WTC11 (cell line): ENCODE measurements at regions not wholly inside any gene's neighbourhood (a gene's known extent, or its start where the extent isn't known, plus 50 kb on each side); places are given as distances from the start of the nearest gene placed in this dataset.

Source experiments
- ATAC-seq: fragments of 200-7000 bp; cut with Tn5 transposase; 2 replicates; pipeline ENCODE4 v1.10.0; 2021; ENCODE audit warnings: mild to moderate bottlenecking, moderate library complexity
- CTCF ChIA-PET: fragments of 300-600 bp; sonication (Branson Sonifier 250); formaldehyde crosslinking; loops from one replicate; lab custom pipeline; 2021; ENCODE audit warnings: antibody characterized with exemption; lab: Charles Lee
- POLR2A ChIA-PET: fragments of 350-600 bp; sonication (Branson Sonifier 250); formaldehyde crosslinking; loops from one replicate; lab custom pipeline; 2021; ENCODE audit warnings: antibody characterized with exemption; lab: Charles Lee
- DNase-seq: peaks from one replicate; pipeline ENCODE4 v3.0.0; 2021; ENCODE audit warnings: low spot score
- H3K27ac Mint-ChIP-seq: 2 replicates; pipeline ENCODE4 v1.8.0; 2021; ENCODE audit warnings: mixed read lengths
- H3K27me3 Mint-ChIP-seq: 2 replicates; pipeline ENCODE4 v1.8.0; 2021; ENCODE audit warnings: low read depth, mild to moderate bottlenecking, moderate library complexity, mixed read lengths
- H3K36me3 Mint-ChIP-seq: 2 replicates; pipeline ENCODE4 v1.8.0; 2021; ENCODE audit warnings: mixed read lengths
- H3K4me1 Mint-ChIP-seq: 2 replicates; pipeline ENCODE4 v1.8.0; 2022; ENCODE audit warnings: mixed read lengths
- H3K4me3 Mint-ChIP-seq: 2 replicates; pipeline ENCODE4 v1.8.0; 2021; ENCODE audit warnings: mild to moderate bottlenecking, moderate library complexity, mixed read lengths
- H3K9me3 Mint-ChIP-seq: 2 replicates; pipeline ENCODE4 v1.8.0; 2021; ENCODE audit warnings: mixed read lengths
- ATF1 ChIP-seq: sonication (generic); formaldehyde crosslinking; IDR thresholded peaks from 2 replicates; pipeline ENCODE4 v1.8.1; 2023; ENCODE audit warnings: mild to moderate bottlenecking, moderate library complexity, missing genetic modification reagents
- E2F5 ChIP-seq: sonication (generic); formaldehyde crosslinking; IDR thresholded peaks from 2 replicates; pipeline ENCODE4 v1.8.1; 2022; ENCODE audit warnings: mild to moderate bottlenecking, moderate library complexity, missing genetic modification reagents
- EMX1 ChIP-seq: fragments of 250-450 bp; sonication (Bioruptor Pico); IDR thresholded peaks from 2 replicates; pipeline ENCODE4 v1.8.0; 2021; ENCODE audit warnings: mild to moderate bottlenecking
- ESRRA ChIP-seq: sonication (generic); formaldehyde crosslinking; IDR thresholded peaks from 2 replicates; pipeline ENCODE4 v1.8.1; 2022; ENCODE audit warnings: mild to moderate bottlenecking, missing genetic modification reagents, borderline replicate concordance
- FOXJ3 ChIP-seq: sonication (generic); formaldehyde crosslinking; IDR thresholded peaks from 2 replicates; pipeline ENCODE4 v1.9.0; 2021; ENCODE audit warnings: missing genetic modification reagents, mild to moderate bottlenecking, borderline replicate concordance
- FOXP1 ChIP-seq: sonication (generic); formaldehyde crosslinking; IDR thresholded peaks from 2 replicates; pipeline ENCODE4 v1.8.0; 2022; ENCODE audit warnings: missing genetic modification reagents, mild to moderate bottlenecking, moderate library complexity, borderline replicate concordance
- GABPB1 ChIP-seq: sonication (generic); formaldehyde crosslinking; IDR thresholded peaks from 2 replicates; pipeline ENCODE4 v1.8.1; 2023; ENCODE audit warnings: mild to moderate bottlenecking, missing genetic modification reagents
- GRHL2 ChIP-seq: fragments of 250-450 bp; sonication (Bioruptor Pico); IDR thresholded peaks from 2 replicates; pipeline ENCODE4 v1.8.0; 2022; ENCODE audit warnings: mild to moderate bottlenecking, moderate library complexity; ENCODE audit not compliant: insufficient replicate concordance, severe bottlenecking
- HMGA2 ChIP-seq: fragments of 250-450 bp; sonication (Bioruptor Pico); IDR thresholded peaks from 2 replicates; pipeline ENCODE4 v1.4.0; 2021; ENCODE audit warnings: mild to moderate bottlenecking, moderate library complexity
- MYBL2 ChIP-seq: sonication (generic); formaldehyde crosslinking; IDR thresholded peaks from 2 replicates; pipeline ENCODE4 v1.8.1; 2023; ENCODE audit warnings: mild to moderate bottlenecking, moderate library complexity, missing genetic modification reagents
- NFE2L1 ChIP-seq: sonication (generic); formaldehyde crosslinking; IDR thresholded peaks from 2 replicates; pipeline ENCODE4 v1.8.1; 2023; ENCODE audit warnings: missing genetic modification reagents
- NR1H2 ChIP-seq: sonication (generic); formaldehyde crosslinking; IDR thresholded peaks from 2 replicates; pipeline ENCODE4 v1.9.0; 2021; ENCODE audit warnings: mild to moderate bottlenecking, moderate library complexity, missing genetic modification reagents
- PRRX2 ChIP-seq: fragments of 250-450 bp; sonication (Bioruptor Pico); IDR thresholded peaks from 2 replicates; pipeline ENCODE4 v1.8.0; 2021; ENCODE audit warnings: mild to moderate bottlenecking
- STAT6 ChIP-seq: sonication (generic); formaldehyde crosslinking; conservative IDR thresholded peaks from 2 replicates; pipeline ENCODE4 v1.8.1; 2023; ENCODE audit warnings: mild to moderate bottlenecking, low read depth, missing genetic modification reagents, moderate library complexity
- TEAD1 ChIP-seq: sonication (generic); formaldehyde crosslinking; IDR thresholded peaks from 2 replicates; pipeline ENCODE4 v1.8.0; 2022; ENCODE audit warnings: mild to moderate bottlenecking, missing genetic modification reagents
- ZBTB21 ChIP-seq: sonication (generic); formaldehyde crosslinking; IDR thresholded peaks from 2 replicates; pipeline ENCODE4 v1.8.1; 2023; ENCODE audit warnings: mild to moderate bottlenecking, missing genetic modification reagents, borderline replicate concordance
- ZMAT4 ChIP-seq: fragments of 250-450 bp; sonication (Bioruptor Pico); IDR thresholded peaks from 2 replicates; pipeline ENCODE4 v1.9.0; 2021; ENCODE audit warnings: mild to moderate bottlenecking
- ZNF138 ChIP-seq: sonication (generic); formaldehyde crosslinking; conservative IDR thresholded peaks from 2 replicates; pipeline ENCODE4 v1.8.1; 2022; ENCODE audit warnings: mild to moderate bottlenecking, moderate library complexity, missing genetic modification reagents
- ZNF396 ChIP-seq: fragments of 250-450 bp; sonication (Bioruptor Pico); IDR thresholded peaks from 2 replicates; pipeline ENCODE4 v1.8.0; 2021; ENCODE audit warnings: mild to moderate bottlenecking, moderate library complexity, borderline replicate concordance
- TF ChIP-seq, protein P1 (sequence below): sonication (generic); formaldehyde crosslinking; IDR thresholded peaks from 2 replicates; pipeline ENCODE4 v1.8.1; 2022; ENCODE audit warnings: missing genetic modification reagents, borderline replicate concordance
- TF ChIP-seq, protein P2 (sequence below): fragments of 250-450 bp; sonication (Bioruptor Pico); IDR thresholded peaks from 2 replicates; pipeline ENCODE4 v1.9.0; 2021; ENCODE audit warnings: moderate library complexity, mild to moderate bottlenecking, inconsistent platforms, borderline replicate concordance
- TF ChIP-seq, protein P3 (sequence below): sonication (generic); formaldehyde crosslinking; IDR thresholded peaks from 2 replicates; pipeline ENCODE4 v1.8.0; 2023; ENCODE audit warnings: missing genetic modification reagents
- TF ChIP-seq, protein P4 (sequence below): sonication (generic); formaldehyde crosslinking; IDR thresholded peaks from 2 replicates; pipeline ENCODE4 v1.8.0; 2022; ENCODE audit warnings: mild to moderate bottlenecking, missing genetic modification reagents
- TF ChIP-seq, protein P5 (sequence below): sonication (generic); formaldehyde crosslinking; IDR thresholded peaks from 2 replicates; pipeline ENCODE4 v1.8.0; 2023; ENCODE audit warnings: missing genetic modification reagents, mild to moderate bottlenecking, borderline replicate concordance

GRCh38 chr4:45925809-45926208 is 198.0 kb downstream of the GABRG1 start:
- TF ChIP-seq ESRRA (CRISPR knock-in tag) (no peak), NR1H2 (CRISPR knock-in tag) (no peak), PRRX2 (CRISPR knock-in tag) (no peak), HMGA2 (CRISPR knock-in tag) (no peak), TEAD1 (CRISPR knock-in tag) (no peak), ZNF396 (CRISPR knock-in tag) (no peak), ZMAT4 (CRISPR knock-in tag) (no peak), NFE2L1 (CRISPR knock-in tag) (no peak)
- ChIA-PET CTCF (no interaction called here), POLR2A (no interaction called here)
- no peaks in the 10 kb centered on the region for H3K36me3 Mint-ChIP-seq
- peaks cover 10% of the 10 kb centered on the region for H3K4me1 Mint-ChIP-seq
- no peak overlapping the region for H3K4me3 Mint-ChIP-seq
- peaks cover 12% of the 10 kb centered on the region for H3K9me3 Mint-ChIP-seq
- peaks cover 8% of the 10 kb centered on the region for H3K27me3 Mint-ChIP-seq
- DNase-seq (no peak), ATAC-seq (no peak)
- H3K27ac Mint-ChIP-seq, result no peak overlapping the region

DNA sequence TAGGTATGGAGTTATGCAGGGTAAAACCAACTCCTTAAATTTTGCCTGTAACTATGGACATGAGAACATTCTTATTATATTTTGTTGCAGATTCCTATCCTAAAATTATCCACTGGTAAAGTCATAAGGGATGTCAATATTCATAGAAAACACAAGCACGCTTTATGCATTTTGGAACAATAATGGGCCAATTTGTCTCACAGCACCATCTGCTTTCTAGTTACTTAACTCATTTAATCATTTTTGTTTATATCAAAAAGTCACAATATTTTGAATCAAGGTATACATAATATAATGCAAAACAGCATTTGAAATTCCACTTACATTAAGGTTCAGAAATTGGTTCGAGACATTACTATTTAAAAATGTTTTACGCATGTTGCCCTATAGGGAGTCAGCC is 203.0 kb downstream of the GABRG1 start:
- peaks cover 6% of the 10 kb centered on the region for H3K27me3 Mint-ChIP-seq
- DNase-seq (no peak), ATAC-seq (no peak)
- peaks cover 10% of the 10 kb centered on the region for H3K4me1 Mint-ChIP-seq
- H3K27ac Mint-ChIP-seq, result no peak overlapping the region
- H3K4me3 Mint-ChIP-seq, result no peak overlapping the region
- H3K9me3 Mint-ChIP-seq, result peaks cover 24% of the 10 kb centered on the region
- CTCF ChIA-PET, result no interaction called here
- H3K36me3 Mint-ChIP-seq, result no peaks in the 10 kb centered on the region
- POLR2A ChIA-PET, result no interaction called here
- TF ChIP-seq, protein P1, sequence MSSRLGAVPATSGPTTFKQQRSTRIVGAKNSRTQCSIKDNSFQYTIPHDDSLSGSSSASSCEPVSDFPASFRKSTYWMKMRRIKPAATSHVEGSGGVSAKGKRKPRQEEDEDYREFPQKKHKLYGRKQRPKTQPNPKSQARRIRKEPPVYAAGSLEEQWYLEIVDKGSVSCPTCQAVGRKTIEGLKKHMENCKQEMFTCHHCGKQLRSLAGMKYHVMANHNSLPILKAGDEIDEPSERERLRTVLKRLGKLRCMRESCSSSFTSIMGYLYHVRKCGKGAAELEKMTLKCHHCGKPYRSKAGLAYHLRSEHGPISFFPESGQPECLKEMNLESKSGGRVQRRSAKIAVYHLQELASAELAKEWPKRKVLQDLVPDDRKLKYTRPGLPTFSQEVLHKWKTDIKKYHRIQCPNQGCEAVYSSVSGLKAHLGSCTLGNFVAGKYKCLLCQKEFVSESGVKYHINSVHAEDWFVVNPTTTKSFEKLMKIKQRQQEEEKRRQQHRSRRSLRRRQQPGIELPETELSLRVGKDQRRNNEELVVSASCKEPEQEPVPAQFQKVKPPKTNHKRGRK (CRISPR knock-in tag), result no peak
- TF ChIP-seq STAT6 (no peak), ZNF138 (CRISPR knock-in tag) (no peak), ZBTB21 (CRISPR knock-in tag) (no peak), GRHL2 (CRISPR knock-in tag) (no peak), E2F5 (CRISPR knock-in tag) (no peak), MYBL2 (no peak), HMGA2 (CRISPR knock-in tag) (no peak), FOXJ3 (CRISPR knock-in tag) (no peak), GABPB1 (CRISPR knock-in tag) (no peak), NFE2L1 (CRISPR knock-in tag) (no peak), FOXP1 (CRISPR knock-in tag) (no peak), EMX1 (no peak), ATF1 (CRISPR knock-in tag) (no peak)
- TF ChIP-seq, protein P2, sequence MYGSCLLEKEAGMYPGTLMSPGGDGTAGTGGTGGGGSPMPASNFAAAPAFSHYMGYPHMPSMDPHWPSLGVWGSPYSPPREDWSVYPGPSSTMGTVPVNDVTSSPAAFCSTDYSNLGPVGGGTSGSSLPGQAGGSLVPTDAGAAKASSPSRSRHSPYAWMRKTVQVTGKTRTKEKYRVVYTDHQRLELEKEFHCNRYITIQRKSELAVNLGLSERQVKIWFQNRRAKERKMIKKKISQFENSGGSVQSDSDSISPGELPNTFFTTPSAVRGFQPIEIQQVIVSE (CRISPR knock-in tag), result no peak
- TF ChIP-seq, protein P3, sequence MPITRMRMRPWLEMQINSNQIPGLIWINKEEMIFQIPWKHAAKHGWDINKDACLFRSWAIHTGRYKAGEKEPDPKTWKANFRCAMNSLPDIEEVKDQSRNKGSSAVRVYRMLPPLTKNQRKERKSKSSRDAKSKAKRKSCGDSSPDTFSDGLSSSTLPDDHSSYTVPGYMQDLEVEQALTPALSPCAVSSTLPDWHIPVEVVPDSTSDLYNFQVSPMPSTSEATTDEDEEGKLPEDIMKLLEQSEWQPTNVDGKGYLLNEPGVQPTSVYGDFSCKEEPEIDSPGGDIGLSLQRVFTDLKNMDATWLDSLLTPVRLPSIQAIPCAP (CRISPR knock-in tag), result no peak
- TF ChIP-seq, protein P4, sequence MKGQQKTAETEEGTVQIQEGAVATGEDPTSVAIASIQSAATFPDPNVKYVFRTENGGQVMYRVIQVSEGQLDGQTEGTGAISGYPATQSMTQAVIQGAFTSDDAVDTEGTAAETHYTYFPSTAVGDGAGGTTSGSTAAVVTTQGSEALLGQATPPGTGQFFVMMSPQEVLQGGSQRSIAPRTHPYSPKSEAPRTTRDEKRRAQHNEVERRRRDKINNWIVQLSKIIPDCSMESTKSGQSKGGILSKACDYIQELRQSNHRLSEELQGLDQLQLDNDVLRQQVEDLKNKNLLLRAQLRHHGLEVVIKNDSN (CRISPR knock-in tag), result no peak
- TF ChIP-seq, protein P5, sequence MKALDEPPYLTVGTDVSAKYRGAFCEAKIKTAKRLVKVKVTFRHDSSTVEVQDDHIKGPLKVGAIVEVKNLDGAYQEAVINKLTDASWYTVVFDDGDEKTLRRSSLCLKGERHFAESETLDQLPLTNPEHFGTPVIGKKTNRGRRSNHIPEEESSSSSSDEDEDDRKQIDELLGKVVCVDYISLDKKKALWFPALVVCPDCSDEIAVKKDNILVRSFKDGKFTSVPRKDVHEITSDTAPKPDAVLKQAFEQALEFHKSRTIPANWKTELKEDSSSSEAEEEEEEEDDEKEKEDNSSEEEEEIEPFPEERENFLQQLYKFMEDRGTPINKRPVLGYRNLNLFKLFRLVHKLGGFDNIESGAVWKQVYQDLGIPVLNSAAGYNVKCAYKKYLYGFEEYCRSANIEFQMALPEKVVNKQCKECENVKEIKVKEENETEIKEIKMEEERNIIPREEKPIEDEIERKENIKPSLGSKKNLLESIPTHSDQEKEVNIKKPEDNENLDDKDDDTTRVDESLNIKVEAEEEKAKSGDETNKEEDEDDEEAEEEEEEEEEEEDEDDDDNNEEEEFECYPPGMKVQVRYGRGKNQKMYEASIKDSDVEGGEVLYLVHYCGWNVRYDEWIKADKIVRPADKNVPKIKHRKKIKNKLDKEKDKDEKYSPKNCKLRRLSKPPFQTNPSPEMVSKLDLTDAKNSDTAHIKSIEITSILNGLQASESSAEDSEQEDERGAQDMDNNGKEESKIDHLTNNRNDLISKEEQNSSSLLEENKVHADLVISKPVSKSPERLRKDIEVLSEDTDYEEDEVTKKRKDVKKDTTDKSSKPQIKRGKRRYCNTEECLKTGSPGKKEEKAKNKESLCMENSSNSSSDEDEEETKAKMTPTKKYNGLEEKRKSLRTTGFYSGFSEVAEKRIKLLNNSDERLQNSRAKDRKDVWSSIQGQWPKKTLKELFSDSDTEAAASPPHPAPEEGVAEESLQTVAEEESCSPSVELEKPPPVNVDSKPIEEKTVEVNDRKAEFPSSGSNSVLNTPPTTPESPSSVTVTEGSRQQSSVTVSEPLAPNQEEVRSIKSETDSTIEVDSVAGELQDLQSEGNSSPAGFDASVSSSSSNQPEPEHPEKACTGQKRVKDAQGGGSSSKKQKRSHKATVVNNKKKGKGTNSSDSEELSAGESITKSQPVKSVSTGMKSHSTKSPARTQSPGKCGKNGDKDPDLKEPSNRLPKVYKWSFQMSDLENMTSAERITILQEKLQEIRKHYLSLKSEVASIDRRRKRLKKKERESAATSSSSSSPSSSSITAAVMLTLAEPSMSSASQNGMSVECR, result no peak
